Uterus (tissue), 3 donors: ENCODE measurements at regions not wholly inside any gene's neighbourhood (a gene's known extent, or its start where the extent isn't known, plus 50 kb on each side); places are given as distances from the start of the nearest gene placed in this dataset.
A peak's percentile ranks its signal among the peaks of the same experiment; 100 is the strongest.

Experiments used
- DNase-seq, 2 donors: peaks; one replicate each; pipeline ENCODE4 v3.0.0-alpha.2; 2019 to 2020
- H3K27ac ChIP-seq, 2 donors: fragments of 200-600 bp; sonication (generic); 1 replicate in 1 of 2; 2 replicates in 1 of 2; pipeline ENCODE4 v1.5.1; 2016 to 2018
- H3K27me3 ChIP-seq, 2 donors: fragments of 200-600 bp; sonication (generic); one replicate each; pipeline ENCODE4 v1.5.1; 2018 to 2019; ENCODE audit warnings: control low read depth in 1 of 2
- H3K36me3 ChIP-seq, 2 donors: fragments of 200-600 bp; sonication (generic); one replicate each; pipeline ENCODE4 v1.5.1; 2019; ENCODE audit warnings: control low read depth in 1 of 2
- H3K4me1 ChIP-seq, 2 donors: fragments of 200-600 bp; sonication (generic); one replicate each; pipeline ENCODE4 v1.5.1; 2018 to 2019; ENCODE audit warnings: control low read depth in 1 of 2
- H3K4me3 ChIP-seq, 2 donors: fragments of 200-600 bp; sonication (generic); 1 replicate in 1 of 2; 2 replicates in 1 of 2; pipeline ENCODE4 v1.5.1; 2018 to 2019; ENCODE audit warnings: mild to moderate bottlenecking in 1 of 2
- H3K9me3 ChIP-seq, 2 donors: fragments of 200-600 bp; sonication (generic); one replicate each; pipeline ENCODE4 v1.5.1; 2019; ENCODE audit warnings: control low read depth in 1 of 2
- POLR2A ChIP-seq, 2 donors: fragments of 450-650 bp; IDR thresholded peaks; one replicate each; pipeline ENCODE4 v1.6.1; 2016; ENCODE audit warnings: antibody characterized with exemption in 2 of 2, mild to moderate bottlenecking in 1 of 2, moderate library complexity in 1 of 2
- intact Hi-C: fragments of 100-400 bp; cut with DNase I; formaldehyde crosslinking; loops from one replicate; pipeline ENCODE4 v1.15.1; 2023; ENCODE audit warnings: low total_unique reads
- TF ChIP-seq, protein P1 (sequence below), 4 experiments: fragments of 200-600 bp in 2 of 4; fragments of 450-650 bp in 2 of 4; sonication (generic) in 2 of 4; IDR thresholded peaks; one replicate each; pipeline ENCODE4 v1.5.1; 2016 to 2019; ENCODE audit warnings: antibody characterized with exemption in 4 of 4, mild to moderate bottlenecking in 2 of 4, moderate library complexity in 1 of 4
- donor health status: DM: yes; HTN: yes; CAD: no.

- no peak for DNase-seq
- no peaks in the 10 kb centered on the region for H3K36me3 ChIP-seq
Observed at GRCh38 chr6:21371061-21371460, 222.5 kb upstream of the SOX4 start.

GRCh38 chr6:21371676-21372171, 221.8 kb upstream of the SOX4 start:
- peak overlapping the region; percentile 58 to 89 for H3K27ac ChIP-seq
- H3K9me3 ChIP-seq: no peaks in the 10 kb centered on the region
- intact Hi-C loops: no loop called here
- no peak for DNase-seq
- TF ChIP-seq, protein P1, sequence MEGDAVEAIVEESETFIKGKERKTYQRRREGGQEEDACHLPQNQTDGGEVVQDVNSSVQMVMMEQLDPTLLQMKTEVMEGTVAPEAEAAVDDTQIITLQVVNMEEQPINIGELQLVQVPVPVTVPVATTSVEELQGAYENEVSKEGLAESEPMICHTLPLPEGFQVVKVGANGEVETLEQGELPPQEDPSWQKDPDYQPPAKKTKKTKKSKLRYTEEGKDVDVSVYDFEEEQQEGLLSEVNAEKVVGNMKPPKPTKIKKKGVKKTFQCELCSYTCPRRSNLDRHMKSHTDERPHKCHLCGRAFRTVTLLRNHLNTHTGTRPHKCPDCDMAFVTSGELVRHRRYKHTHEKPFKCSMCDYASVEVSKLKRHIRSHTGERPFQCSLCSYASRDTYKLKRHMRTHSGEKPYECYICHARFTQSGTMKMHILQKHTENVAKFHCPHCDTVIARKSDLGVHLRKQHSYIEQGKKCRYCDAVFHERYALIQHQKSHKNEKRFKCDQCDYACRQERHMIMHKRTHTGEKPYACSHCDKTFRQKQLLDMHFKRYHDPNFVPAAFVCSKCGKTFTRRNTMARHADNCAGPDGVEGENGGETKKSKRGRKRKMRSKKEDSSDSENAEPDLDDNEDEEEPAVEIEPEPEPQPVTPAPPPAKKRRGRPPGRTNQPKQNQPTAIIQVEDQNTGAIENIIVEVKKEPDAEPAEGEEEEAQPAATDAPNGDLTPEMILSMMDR (IDR thresholded peaks at IDR 0.05): no peak
- no peak for TF ChIP-seq POLR2A (IDR thresholded peaks at IDR 0.05)
- no peak overlapping the region for H3K4me3 ChIP-seq
- H3K4me1 ChIP-seq: no peaks in the 10 kb centered on the region
- H3K27me3 ChIP-seq: no peaks in the 10 kb centered on the region
- H3K36me3 ChIP-seq: no peaks in the 10 kb centered on the region

More at GRCh38 chr6:21371061-21371460, 222.5 kb upstream of the SOX4 start:
- TF ChIP-seq, protein P1 (IDR thresholded peaks at IDR 0.05): no peak
- TF ChIP-seq POLR2A (IDR thresholded peaks at IDR 0.05): no peak
- intact Hi-C loops: no loop called here
- Histone ChIP-seq H3K27me3 (no peaks in the 10 kb centered on the region), H3K9me3 (no peaks in the 10 kb centered on the region), H3K27ac (peak overlapping the region; percentile 58 to 89), H3K4me3 (no peak overlapping the region), H3K4me1 (no peaks in the 10 kb centered on the region)

DNA sequence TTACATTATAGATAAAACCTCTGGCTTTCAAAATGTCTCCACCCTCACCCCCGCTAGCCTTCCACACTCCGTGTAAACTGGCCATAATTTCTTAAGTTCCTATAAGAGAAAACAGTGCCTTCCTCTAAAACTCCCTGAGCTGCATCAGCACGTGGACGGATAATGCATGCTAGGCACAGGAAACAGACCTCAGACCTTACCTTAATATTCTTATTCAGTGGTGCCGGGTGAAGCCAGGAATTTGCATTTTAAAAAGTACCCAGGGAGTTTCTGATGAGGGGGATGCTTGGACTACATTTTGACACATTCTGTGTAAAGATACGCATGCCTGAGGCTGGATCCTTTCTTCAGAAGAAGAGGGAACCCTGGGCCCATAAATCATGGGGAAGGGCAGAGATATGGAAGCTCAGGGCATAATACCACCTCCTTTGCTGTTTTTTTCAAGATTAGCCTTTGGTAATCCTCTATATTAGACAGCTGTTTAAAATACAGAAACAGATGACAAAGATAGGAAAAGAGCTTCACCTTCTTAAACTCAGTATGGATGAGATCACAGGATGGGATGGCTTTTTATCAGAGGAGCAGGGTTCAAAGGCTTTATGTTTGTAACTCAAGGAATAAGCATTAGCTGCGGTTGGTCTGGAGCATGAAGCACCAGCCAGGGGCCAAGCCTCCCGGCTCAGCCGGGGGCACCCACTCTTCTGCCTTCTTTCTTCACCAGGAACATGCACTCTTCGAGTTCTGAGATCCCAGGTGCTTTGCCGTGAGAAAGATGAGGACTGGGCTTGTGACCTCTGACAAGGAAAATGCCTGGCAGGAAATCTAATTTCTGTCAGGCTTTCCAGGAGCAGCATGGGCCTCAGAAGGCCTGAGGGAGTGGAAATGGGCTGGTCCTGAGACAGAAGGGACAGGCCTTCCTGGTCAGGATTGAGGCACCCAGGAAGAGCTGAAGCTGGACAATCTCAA, 218.1 kb upstream of the SOX4 start:
- Histone ChIP-seq H3K9me3 (no peaks in the 10 kb centered on the region), H3K27me3 (no peaks in the 10 kb centered on the region), H3K27ac (no peak overlapping the region), H3K36me3 (no peaks in the 10 kb centered on the region), H3K4me3 (no peak overlapping the region), H3K4me1 (no peaks in the 10 kb centered on the region)
- TF ChIP-seq POLR2A (IDR thresholded peaks at IDR 0.05): no peak
- TF ChIP-seq, protein P1 (IDR thresholded peaks at IDR 0.05): no peak
- no peak for DNase-seq
- intact Hi-C loops: no loop called here

GRCh38 chr6:21377356-21377755, 216.2 kb upstream of the SOX4 start:
- TF ChIP-seq, protein P1 (IDR thresholded peaks at IDR 0.05): no peak
- TF ChIP-seq POLR2A (IDR thresholded peaks at IDR 0.05): no peak
- Histone ChIP-seq H3K36me3 (no peaks in the 10 kb centered on the region), H3K9me3 (no peaks in the 10 kb centered on the region), H3K27ac (no peak overlapping the region), H3K4me1 (no peaks in the 10 kb centered on the region), H3K4me3 (no peak overlapping the region), H3K27me3 (no peaks in the 10 kb centered on the region)
- DNase-seq: no peak
- intact Hi-C loops: no loop called here

DNA sequence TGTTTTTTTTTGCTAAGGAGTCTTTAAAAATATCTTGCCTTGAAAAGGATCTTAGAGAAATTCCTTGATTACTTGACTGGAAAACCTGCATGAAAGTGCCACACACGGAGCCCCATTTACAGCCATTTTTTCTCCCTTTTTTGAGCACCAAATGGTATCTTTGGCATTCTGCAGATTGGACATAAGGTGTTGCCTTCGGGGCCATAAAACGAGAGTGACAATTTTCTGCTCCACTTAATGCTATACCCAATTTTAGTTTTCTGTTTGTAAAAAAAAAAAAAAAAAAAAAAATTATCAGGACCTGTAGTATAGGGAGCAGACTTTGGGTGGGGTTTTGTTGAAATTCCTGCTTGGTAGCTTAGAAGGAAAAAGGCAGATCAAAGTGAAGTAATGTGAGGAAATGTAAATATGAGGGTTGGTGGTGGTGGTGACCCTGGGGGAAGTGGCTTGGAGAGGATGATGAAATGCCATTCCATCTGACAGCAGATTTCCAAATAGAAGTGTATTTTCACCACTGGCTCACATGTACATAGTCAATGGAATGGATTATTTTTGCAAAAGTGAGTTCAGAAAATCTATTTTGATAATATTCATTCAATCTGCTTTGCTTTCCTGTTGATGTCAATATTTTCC, 212.1 kb upstream of the SOX4 start:
- H3K36me3 ChIP-seq: no peaks in the 10 kb centered on the region
- no peak overlapping the region for H3K27ac ChIP-seq
- no peaks in the 10 kb centered on the region for H3K4me1 ChIP-seq
- intact Hi-C loops: no loop called here
- no peak overlapping the region for H3K4me3 ChIP-seq
- no peaks in the 10 kb centered on the region for H3K27me3 ChIP-seq
- no peak for TF ChIP-seq POLR2A (IDR thresholded peaks at IDR 0.05)
- TF ChIP-seq, protein P1 (IDR thresholded peaks at IDR 0.05): no peak
- DNase-seq: no peak
- H3K9me3 ChIP-seq: no peaks in the 10 kb centered on the region
